ENCODE measurements at regions not wholly inside any gene's neighbourhood (a gene's known extent, or its start where the extent isn't known, plus 50 kb on each side); places are given as distances from the start of the nearest gene placed in this dataset.

GRCh38 chr4:176569301-176569700 lies 223.4 kb downstream of the VEGFC start:
- TF ChIP-seq EP300 (IDR thresholded peaks at IDR 0.05) (no peak), CTCF (IDR thresholded peaks at IDR 0.05) (no peak), POLR2A (IDR thresholded peaks at IDR 0.05) (no peak)
